HepG2 (cell line): ENCODE measurements at regions not wholly inside any gene's neighbourhood (a gene's known extent, or its start where the extent isn't known, plus 50 kb on each side); places are given as distances from the start of the nearest gene placed in this dataset.

Source experiments
- E2F5 ChIP-seq: sonication (generic); formaldehyde crosslinking; conservative IDR thresholded peaks from 2 replicates; pipeline ENCODE4 v1.4.0; 2020; ENCODE audit warnings: missing genetic modification reagents
- TAF1 ChIP-seq: sonication (generic); formaldehyde crosslinking; IDR thresholded peaks from 2 replicates; pipeline ENCODE4 v1.4.0; 2020; ENCODE audit warnings: missing genetic modification reagents
- TCF7L2 ChIP-seq: IDR thresholded peaks from 2 replicates; pipeline ENCODE4 v1.6.1; 2011; ENCODE audit warnings: mild to moderate bottlenecking, low read depth, low read length, moderate library complexity
- ZBTB1 ChIP-seq: sonication (generic); formaldehyde crosslinking; IDR thresholded peaks from 2 replicates; pipeline ENCODE4 v1.4.0; 2020; ENCODE audit warnings: missing genetic modification reagents, borderline replicate concordance
- TF ChIP-seq, protein P1 (sequence below): sonication (generic); formaldehyde crosslinking; IDR thresholded peaks from 2 replicates; pipeline ENCODE4 v1.8.1; 2023; ENCODE audit warnings: mild to moderate bottlenecking, inconsistent platforms, moderate library complexity, missing genetic modification reagents, borderline replicate concordance
- TF ChIP-seq, protein P2 (sequence below): sonication (generic); formaldehyde crosslinking; conservative IDR thresholded peaks from 2 replicates; pipeline ENCODE4 v1.5.0; 2020; ENCODE audit warnings: missing genetic modification reagents

DNA sequence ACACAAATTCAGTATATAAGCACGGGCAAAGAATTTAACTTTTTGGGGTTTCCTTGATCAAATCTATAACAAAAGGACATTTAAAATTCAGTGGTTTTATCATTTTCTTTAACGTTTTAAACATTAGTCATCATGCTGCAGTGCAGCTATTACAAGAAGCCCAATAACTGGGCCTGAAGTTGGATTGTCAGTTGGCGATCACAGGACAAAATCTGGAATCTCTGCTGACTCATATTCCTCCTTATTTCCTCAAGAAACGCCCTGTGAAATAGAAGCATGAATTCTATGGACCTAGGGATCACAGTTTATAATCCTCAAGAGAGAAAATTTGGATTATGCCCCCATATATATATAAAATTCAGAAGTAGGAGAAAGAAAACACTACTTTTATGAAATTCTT, 971.6 kb upstream of the MIR17HG start:
- TF ChIP-seq ZBTB1 (no peak), E2F5 (CRISPR knock-in tag) (no peak), TAF1 (CRISPR knock-in tag) (no peak), TCF7L2 (no peak)
- TF ChIP-seq, protein P1, sequence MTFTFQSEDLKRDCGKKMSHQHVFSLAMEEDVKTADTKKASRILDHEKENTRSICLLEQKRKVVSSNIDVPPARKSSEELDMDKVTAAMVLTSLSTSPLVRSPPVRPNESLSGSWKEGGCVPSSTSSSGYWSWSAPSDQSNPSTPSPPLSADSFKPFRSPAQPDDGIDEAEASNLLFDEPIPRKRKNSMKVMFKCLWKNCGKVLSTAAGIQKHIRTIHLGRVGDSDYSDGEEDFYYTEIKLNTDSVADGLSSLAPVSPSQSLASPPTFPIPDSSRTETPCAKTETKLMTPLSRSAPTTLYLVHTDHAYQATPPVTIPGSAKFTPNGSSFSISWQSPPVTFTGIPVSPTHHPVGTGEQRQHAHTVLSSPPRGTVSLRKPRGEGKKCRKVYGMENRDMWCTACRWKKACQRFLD (CRISPR knock-in tag), result no peak
- TF ChIP-seq, protein P2, sequence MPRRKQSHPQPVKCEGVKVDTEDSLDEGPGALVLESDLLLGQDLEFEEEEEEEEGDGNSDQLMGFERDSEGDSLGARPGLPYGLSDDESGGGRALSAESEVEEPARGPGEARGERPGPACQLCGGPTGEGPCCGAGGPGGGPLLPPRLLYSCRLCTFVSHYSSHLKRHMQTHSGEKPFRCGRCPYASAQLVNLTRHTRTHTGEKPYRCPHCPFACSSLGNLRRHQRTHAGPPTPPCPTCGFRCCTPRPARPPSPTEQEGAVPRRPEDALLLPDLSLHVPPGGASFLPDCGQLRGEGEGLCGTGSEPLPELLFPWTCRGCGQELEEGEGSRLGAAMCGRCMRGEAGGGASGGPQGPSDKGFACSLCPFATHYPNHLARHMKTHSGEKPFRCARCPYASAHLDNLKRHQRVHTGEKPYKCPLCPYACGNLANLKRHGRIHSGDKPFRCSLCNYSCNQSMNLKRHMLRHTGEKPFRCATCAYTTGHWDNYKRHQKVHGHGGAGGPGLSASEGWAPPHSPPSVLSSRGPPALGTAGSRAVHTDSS (CRISPR knock-in tag), result no peak
